ENCODE measurements at regions not wholly inside any gene's neighbourhood (a gene's known extent, or its start where the extent isn't known, plus 50 kb on each side); places are given as distances from the start of the nearest gene placed in this dataset.
A peak's percentile ranks its signal among the peaks of the same experiment; 100 is the strongest.

DNA sequence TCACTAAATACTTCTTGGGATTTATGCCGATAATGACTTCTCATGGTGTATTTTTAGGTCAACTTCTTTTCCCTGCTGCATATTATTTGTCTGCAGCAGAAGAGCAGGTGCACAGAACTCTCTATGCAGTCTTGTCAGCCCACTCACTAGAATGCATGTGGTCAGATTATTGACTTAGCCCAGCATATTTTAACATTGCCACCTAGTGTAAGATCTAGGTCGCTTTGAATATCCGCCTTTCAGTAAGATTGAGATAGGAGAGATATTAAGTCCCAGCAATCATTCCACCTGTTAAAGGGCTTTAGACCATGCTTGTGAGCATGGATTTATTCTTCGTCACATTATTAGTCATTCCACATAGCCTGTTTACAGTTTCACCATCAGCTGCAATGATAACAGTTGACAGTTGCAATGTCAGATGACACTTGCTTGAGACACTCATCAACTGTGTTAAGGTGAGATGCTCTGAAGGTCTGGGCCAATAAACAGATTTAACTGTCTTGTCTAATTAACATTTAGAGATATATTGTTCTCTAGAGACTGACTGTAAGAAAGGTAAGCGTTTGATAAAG, 491.7 kb downstream of the ARL4A start:
- no peak for DNase-seq (ENCODE audit: low spot score)
- no peak overlapping the region for H3K4me3 ChIP-seq (ENCODE audit: low read depth in 1 of 3, low read length in 3 of 3)
- no peaks in the 10 kb centered on the region for H3K4me1 ChIP-seq (ENCODE audit: control insufficient read depth in 4 of 4, insufficient read depth in 4 of 4, low read length in 3 of 4)
- H3K36me3 ChIP-seq (ENCODE audit: control insufficient read depth in 4 of 4, insufficient read depth in 3 of 4, low read depth in 1 of 4, low read length in 3 of 4), result no peaks in the 10 kb centered on the region
- no peaks in the 10 kb centered on the region for H3K9me3 ChIP-seq (ENCODE audit: control insufficient read depth in 4 of 4, low read length in 3 of 4)
- no peak overlapping the region for H3K27ac ChIP-seq (ENCODE audit: low read depth in 1 of 2, low read length in 2 of 2)
- no peak overlapping the region for H3K9ac ChIP-seq (ENCODE audit: low read depth in 1 of 2, low read length in 2 of 2)
- peak; percentile 59 to 71 for TF ChIP-seq RAD21 (IDR thresholded peaks at IDR 0.05)
- TF ChIP-seq REST (IDR thresholded peaks at IDR 0.05), result no peak
- H3K27me3 ChIP-seq (ENCODE audit: control insufficient read depth in 4 of 4, insufficient read depth in 4 of 4, low read length in 3 of 4), result no peaks in the 10 kb centered on the region
- WGBS, result 65% methylated on average over 5 of the region's 5 CpGs

- DNase-seq (ENCODE audit: low spot score), result no peak
- Histone ChIP-seq H3K4me1 (ENCODE audit: control insufficient read depth in 4 of 4, insufficient read depth in 4 of 4, low read length in 3 of 4) (no peaks in the 10 kb centered on the region), H3K9me3 (ENCODE audit: control insufficient read depth in 4 of 4, low read length in 3 of 4) (no peaks in the 10 kb centered on the region), H3K27ac (ENCODE audit: low read depth in 1 of 2, low read length in 2 of 2) (no peak overlapping the region), H3K36me3 (ENCODE audit: control insufficient read depth in 4 of 4, insufficient read depth in 3 of 4, low read depth in 1 of 4, low read length in 3 of 4) (no peaks in the 10 kb centered on the region), H3K4me3 (ENCODE audit: low read depth in 1 of 3, low read length in 3 of 3) (no peak overlapping the region), H3K9ac (ENCODE audit: low read depth in 1 of 2, low read length in 2 of 2) (no peak overlapping the region), H3K27me3 (ENCODE audit: control insufficient read depth in 4 of 4, insufficient read depth in 4 of 4, low read length in 3 of 4) (no peaks in the 10 kb centered on the region)
- WGBS, result 59% methylated on average over 5 of the region's 5 CpGs
- TF ChIP-seq GABPA (IDR thresholded peaks at IDR 0.05 in 1 of 2, conservative IDR thresholded peaks at IDR 0.05 in 1 of 2) (no peak), JUND (IDR thresholded peaks at IDR 0.05) (no peak), NR2F2 (IDR thresholded peaks at IDR 0.05) (no peak), HNF4G (IDR thresholded peaks at IDR 0.05) (no peak)
Measured at GRCh38 chr7:13179775-13180523, 492.5 kb downstream of the ARL4A start.

DNA sequence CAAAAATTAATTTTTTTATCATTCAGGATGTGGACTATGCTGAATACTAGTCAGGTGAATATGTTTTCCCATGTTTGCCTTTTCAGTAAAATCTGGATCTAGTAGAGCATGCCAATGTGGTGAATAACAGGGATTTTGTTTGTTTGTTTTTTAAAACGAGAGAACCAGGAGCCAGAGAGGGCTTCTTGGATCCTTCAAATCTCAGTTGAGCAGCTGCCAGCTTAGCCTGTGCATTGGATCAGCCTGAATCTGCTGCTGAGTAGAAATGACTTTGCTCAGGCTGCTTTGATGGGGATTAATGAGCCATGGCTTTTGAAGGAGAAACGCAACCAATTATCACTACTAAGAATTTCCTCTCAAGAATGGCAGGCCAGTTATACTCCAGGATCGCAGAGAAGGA, 493.8 kb downstream of the ARL4A start:
- H3K36me3 ChIP-seq (ENCODE audit: control insufficient read depth in 4 of 4, insufficient read depth in 3 of 4, low read depth in 1 of 4, low read length in 3 of 4), result no peaks in the 10 kb centered on the region
- WGBS, result 66% methylated on average over 3 of the region's 3 CpGs
- DNase-seq (ENCODE audit: low spot score), result no peak

More for the DNA sequence above, 493.8 kb downstream of the ARL4A start:
- no peaks in the 10 kb centered on the region for H3K9me3 ChIP-seq (ENCODE audit: control insufficient read depth in 4 of 4, low read length in 3 of 4)
- H3K4me1 ChIP-seq (ENCODE audit: control insufficient read depth in 4 of 4, insufficient read depth in 4 of 4, low read length in 3 of 4), result no peaks in the 10 kb centered on the region
- H3K9ac ChIP-seq (ENCODE audit: low read depth in 1 of 2, low read length in 2 of 2), result no peak overlapping the region
- no peaks in the 10 kb centered on the region for H3K27me3 ChIP-seq (ENCODE audit: control insufficient read depth in 4 of 4, insufficient read depth in 4 of 4, low read length in 3 of 4)
- no peak for TF ChIP-seq TAF1 (conservative IDR thresholded peaks at IDR 0.05)
- TF ChIP-seq NR2F2 (IDR thresholded peaks at IDR 0.05), result no peak
- no peak for TF ChIP-seq HNF4G (IDR thresholded peaks at IDR 0.05)
- no peak for TF ChIP-seq RAD21 (IDR thresholded peaks at IDR 0.05)
- TF ChIP-seq, protein P1, sequence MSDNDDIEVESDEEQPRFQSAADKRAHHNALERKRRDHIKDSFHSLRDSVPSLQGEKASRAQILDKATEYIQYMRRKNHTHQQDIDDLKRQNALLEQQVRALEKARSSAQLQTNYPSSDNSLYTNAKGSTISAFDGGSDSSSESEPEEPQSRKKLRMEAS (IDR thresholded peaks at IDR 0.05), result no peak
- no peak for TF ChIP-seq REST (IDR thresholded peaks at IDR 0.05)
- H3K4me3 ChIP-seq (ENCODE audit: low read depth in 1 of 3, low read length in 3 of 3), result no peak overlapping the region
- no peak overlapping the region for H3K27ac ChIP-seq (ENCODE audit: low read depth in 1 of 2, low read length in 2 of 2)

All from liver (tissue), 7 donors.